HCT116 (cell line): ENCODE measurements at regions not wholly inside any gene's neighbourhood (a gene's known extent, or its start where the extent isn't known, plus 50 kb on each side); places are given as distances from the start of the nearest gene placed in this dataset.
"Not testable (repeated sequence)": the region's sequence is repeated elsewhere in the genome, so short reads cannot be mapped to it uniquely, and the experiment has no call there.

Experiments
- ATAC-seq: fragments of 200-7000 bp; cut with Tn5 transposase; 2 replicates; pipeline ENCODE4 v1.9.1; 2020; ENCODE audit warnings: mild to moderate bottlenecking, moderate library complexity
- BruUV-seq: library from RNA; stranded (reverse); fragments of 400-500 nt; replicated peaks from 2 replicates; lab custom pipeline; 2021; lab: Mats Ljungman, UMichigan
- CTCF ChIA-PET: fragments of 300-600 bp; sonication (Branson Sonifier 250); formaldehyde crosslinking; loops from one replicate; lab custom pipeline; 2021; ENCODE audit warnings: antibody characterized with exemption; lab: Charles Lee
- POLR2A ChIA-PET: fragments of 300-600, 350-600 bp; sonication (Branson Sonifier 250); formaldehyde crosslinking; loops from one replicate; lab custom pipeline; 2021; ENCODE audit warnings: antibody characterized with exemption; lab: Charles Lee
- RAD21 ChIA-PET, 2 experiments: fragments of 300-600 bp; sonication (Branson Sonifier 250); formaldehyde crosslinking; loops; one replicate each; lab custom pipeline; 2023; ENCODE audit warnings: low total read pairs in 2 of 2; ENCODE audit not compliant: uncharacterized antibody in 2 of 2, unreplicated experiment in 2 of 2, low non-redundant PET in 1 of 2; lab: Charles Lee
- DNase-seq: peaks from one replicate; pipeline ENCODE4 v3.0.0-alpha.2; 2010; ENCODE audit warnings: low read depth, low spot score
- H2AFZ ChIP-seq: fragments of 200-600 bp; shearing (Covaris generic), sonication (generic); 2 replicates; pipeline ENCODE4 v1.6.1; 2017; ENCODE audit warnings: low read depth, mixed run types, mixed read lengths, antibody characterized with exemption, low read length; ENCODE audit not compliant: poor library complexity, severe bottlenecking
- H3K27ac ChIP-seq: 2 replicates; pipeline ENCODE4 v1.5.1; 2012; ENCODE audit warnings: low read depth, low read length
- H3K27me3 ChIP-seq: fragments of 200-600 bp; sonication (generic); 2 replicates; pipeline ENCODE4 v1.6.1; 2016; ENCODE audit warnings: mixed run types, low read length, mixed read lengths; ENCODE audit not compliant: insufficient read depth
- H3K36me3 ChIP-seq, 2 experiments: fragments of 200-500 bp in 1 of 2; fragments of 200-600 bp in 1 of 2; sonication (Bioruptor generic) in 1 of 2; sonication (generic) in 1 of 2; 2 replicates each; pipeline versions ENCODE4 v1.5.1 to v1.6.1; 2014 to 2016; ENCODE audit warnings: low read length in 2 of 2, inconsistent platforms in 1 of 2, mixed read lengths in 1 of 2, mixed run types in 1 of 2; ENCODE audit not compliant: insufficient read depth in 2 of 2, control insufficient read depth in 1 of 2
- H3K4me1 ChIP-seq, 2 experiments: fragments of 200-600 bp in 1 of 2; sonication (generic) in 1 of 2; 2 replicates each; pipeline versions ENCODE4 v1.5.1 to v1.6.1; 2012 to 2017; ENCODE audit warnings: low read length in 2 of 2, inconsistent platforms in 1 of 2, mild to moderate bottlenecking in 1 of 2, mixed read lengths in 1 of 2, mixed run types in 1 of 2, moderate library complexity in 1 of 2; ENCODE audit not compliant: insufficient read depth in 2 of 2, control insufficient read depth in 1 of 2
- H3K4me2 ChIP-seq: fragments of 200-600 bp; sonication (generic); 2 replicates; pipeline ENCODE4 v1.6.1; 2017; ENCODE audit warnings: mixed run types, low read length, mixed read lengths
- H3K4me3 ChIP-seq, 2 experiments: fragments of 200-600 bp in 1 of 2; sonication (generic) in 1 of 2; replicated peaks in 1 of 2; 2 replicates each; pipeline ENCODE4 v1.5.1; 2011 to 2016; ENCODE audit warnings: low read length in 2 of 2, control low read depth in 1 of 2, low read depth in 1 of 2, mild to moderate bottlenecking in 1 of 2, mixed read lengths in 1 of 2, mixed run types in 1 of 2
- H3K79me2 ChIP-seq: fragments of 200-600 bp; sonication (generic); 2 replicates; pipeline ENCODE4 v1.6.1; 2017; ENCODE audit warnings: mild to moderate bottlenecking, mixed run types, low read length, moderate library complexity, mixed read lengths; ENCODE audit not compliant: insufficient read depth
- H3K9ac ChIP-seq: fragments of 200-600 bp; sonication (generic); 2 replicates; pipeline ENCODE4 v1.6.1; 2016; ENCODE audit warnings: low read length, mixed read lengths
- H3K9me2 ChIP-seq: fragments of 200-600 bp; sonication (generic), shearing (Covaris generic); 2 replicates; pipeline ENCODE4 v1.6.1; 2017; ENCODE audit warnings: mixed run types, mild to moderate bottlenecking, moderate library complexity; ENCODE audit not compliant: insufficient read depth
- H3K9me3 ChIP-seq, 2 experiments: fragments of 200-500 bp in 1 of 2; fragments of 200-600 bp in 1 of 2; sonication (Bioruptor generic) in 1 of 2; sonication (generic) in 1 of 2; 2 replicates each; pipeline ENCODE4 v1.6.1; 2014 to 2017; ENCODE audit warnings: low read length in 2 of 2, mixed read lengths in 2 of 2, inconsistent platforms in 1 of 2, low read depth in 1 of 2, mild to moderate bottlenecking in 1 of 2, mixed run types in 1 of 2, moderate library complexity in 1 of 2; ENCODE audit not compliant: control insufficient read depth in 1 of 2, insufficient read depth in 1 of 2
- H4K20me1 ChIP-seq: fragments of 200-600 bp; sonication (generic), shearing (Covaris generic); 2 replicates; pipeline ENCODE4 v1.6.1; 2017; ENCODE audit warnings: mixed run types, mild to moderate bottlenecking, moderate library complexity; ENCODE audit not compliant: insufficient read depth
- FOSL1 ChIP-seq: IDR thresholded peaks from 2 replicates; pipeline ENCODE4 v1.6.1; 2012; ENCODE audit warnings: low read depth
- JUND ChIP-seq: IDR thresholded peaks from 2 replicates; pipeline ENCODE4 v1.6.1; 2012
- intact Hi-C: fragments of 100-400 bp; cut with micrococcal nuclease; formaldehyde crosslinking; loops from 2 replicates; pipeline ENCODE4 v1.10.0; 2022

DNA sequence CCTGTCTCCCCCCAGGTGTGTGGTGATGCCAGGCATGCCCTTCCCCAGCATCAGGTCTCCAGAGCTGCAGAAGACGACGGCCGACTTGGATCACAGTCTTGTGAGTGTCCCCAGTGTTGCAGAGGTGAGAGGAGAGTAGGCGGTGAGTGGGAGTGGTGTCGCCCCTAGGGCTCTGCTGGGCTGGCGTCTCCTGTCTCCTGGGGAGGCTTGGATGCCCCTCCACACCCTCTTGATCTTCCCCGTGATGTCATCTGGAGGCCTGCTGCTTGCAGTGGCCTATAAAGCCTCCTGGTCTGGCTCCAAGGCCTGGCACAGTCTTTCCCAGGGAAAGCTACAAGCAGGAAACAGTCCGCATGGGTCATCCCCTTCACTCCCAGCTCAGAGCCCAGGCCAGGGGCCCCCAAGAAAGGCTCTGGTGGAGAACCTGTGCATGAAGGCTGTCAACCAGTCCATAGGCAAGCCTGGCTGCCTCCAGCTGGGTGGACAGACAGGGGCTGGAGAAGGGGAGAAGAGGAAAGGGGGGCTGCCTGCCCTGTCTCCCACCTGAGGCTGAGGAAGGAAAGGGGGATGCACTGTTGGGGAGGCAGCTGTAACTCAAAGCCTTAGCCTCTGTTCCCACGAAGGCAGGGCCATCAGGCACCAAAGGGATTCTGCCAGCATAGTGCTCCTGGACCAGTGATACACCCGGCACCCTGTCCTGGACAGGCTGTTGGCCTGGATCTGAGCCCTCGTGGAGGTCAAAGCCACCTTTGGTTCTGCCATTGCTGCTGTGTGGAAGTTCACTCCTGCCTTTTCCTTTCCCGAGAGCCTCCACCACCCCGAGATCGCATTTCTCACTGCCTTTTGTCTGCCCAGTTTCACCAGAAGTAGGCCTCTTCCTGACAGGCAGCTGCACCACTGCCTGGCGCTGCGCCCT is 53.6 kb upstream of the IQSEC3 start:
- H3K4me3 ChIP-seq, H3K9me2 ChIP-seq, H3K4me2 ChIP-seq, DNase-seq, H3K27ac ChIP-seq, H3K27me3 ChIP-seq, H3K4me1 ChIP-seq, H3K36me3 ChIP-seq, RAD21 ChIA-PET, H2AFZ ChIP-seq, H3K9ac ChIP-seq, ATAC-seq, CTCF ChIA-PET, H3K9me3 ChIP-seq, H3K79me2 ChIP-seq, BruUV-seq, POLR2A ChIA-PET, H4K20me1 ChIP-seq, intact Hi-C loops: not testable (repeated sequence)

DNA sequence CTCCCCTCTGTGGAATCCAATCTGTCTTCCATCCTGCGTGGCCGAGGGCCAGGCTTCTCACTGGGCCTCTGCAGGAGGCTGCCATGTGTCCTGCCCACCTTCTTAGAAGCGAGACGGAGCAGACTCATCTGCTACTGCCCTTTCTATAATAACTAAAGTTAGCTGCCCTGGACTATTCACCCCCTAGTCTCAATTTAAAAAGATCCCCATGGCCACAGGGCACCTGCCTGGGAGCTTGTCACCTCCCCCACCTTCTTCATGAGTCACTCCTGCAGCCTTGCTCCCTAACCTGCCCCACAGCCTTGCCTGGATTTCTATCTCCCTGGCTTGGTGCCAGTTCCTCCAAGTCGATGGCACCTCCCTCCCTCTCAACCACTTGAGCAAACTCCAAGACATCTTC is 52.7 kb upstream of the IQSEC3 start:
- POLR2A ChIA-PET, H3K4me2 ChIP-seq, H3K4me1 ChIP-seq, H3K9me3 ChIP-seq, ATAC-seq, CTCF ChIA-PET, H3K9me2 ChIP-seq, H3K79me2 ChIP-seq, H3K9ac ChIP-seq, H3K27me3 ChIP-seq, H4K20me1 ChIP-seq, DNase-seq, H2AFZ ChIP-seq, H3K27ac ChIP-seq, BruUV-seq, RAD21 ChIA-PET, H3K4me3 ChIP-seq, H3K36me3 ChIP-seq, intact Hi-C loops: not testable (repeated sequence)
- peak; percentile 33; the same call in 1 of the 2 replicates for TF ChIP-seq JUND
- TF ChIP-seq FOSL1, result 0 out of 2 replicates have a peak, but pooled peaks have one; percentile 16

DNA sequence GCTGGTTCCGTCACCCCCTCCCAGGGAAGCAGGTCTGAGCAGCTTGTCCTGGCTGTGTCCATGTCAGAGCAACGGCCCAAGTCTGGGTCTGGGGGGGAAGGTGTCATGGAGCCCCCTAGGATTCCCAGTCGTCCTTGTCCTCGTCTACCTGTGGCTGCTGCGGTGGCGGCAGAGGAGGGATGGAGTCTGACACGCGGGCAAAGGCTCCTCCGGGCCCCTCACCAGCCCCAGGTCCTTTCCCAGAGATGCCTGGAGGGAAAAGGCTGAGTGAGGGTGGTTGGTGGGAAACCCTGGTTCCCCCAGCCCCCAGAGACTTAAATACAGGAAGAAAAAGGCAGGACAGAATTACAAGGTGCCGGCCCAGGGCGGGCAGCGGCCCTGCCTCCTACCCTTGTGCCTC is 51.9 kb upstream of the IQSEC3 start:
- H3K9me2 ChIP-seq, ATAC-seq, H3K27ac ChIP-seq, H3K9me3 ChIP-seq, H3K9ac ChIP-seq, RAD21 ChIA-PET, H4K20me1 ChIP-seq, intact Hi-C loops, H3K79me2 ChIP-seq, CTCF ChIA-PET, H2AFZ ChIP-seq, DNase-seq, BruUV-seq, H3K27me3 ChIP-seq, H3K4me3 ChIP-seq, H3K4me1 ChIP-seq, H3K4me2 ChIP-seq, H3K36me3 ChIP-seq, POLR2A ChIA-PET: not testable (repeated sequence)

DNA sequence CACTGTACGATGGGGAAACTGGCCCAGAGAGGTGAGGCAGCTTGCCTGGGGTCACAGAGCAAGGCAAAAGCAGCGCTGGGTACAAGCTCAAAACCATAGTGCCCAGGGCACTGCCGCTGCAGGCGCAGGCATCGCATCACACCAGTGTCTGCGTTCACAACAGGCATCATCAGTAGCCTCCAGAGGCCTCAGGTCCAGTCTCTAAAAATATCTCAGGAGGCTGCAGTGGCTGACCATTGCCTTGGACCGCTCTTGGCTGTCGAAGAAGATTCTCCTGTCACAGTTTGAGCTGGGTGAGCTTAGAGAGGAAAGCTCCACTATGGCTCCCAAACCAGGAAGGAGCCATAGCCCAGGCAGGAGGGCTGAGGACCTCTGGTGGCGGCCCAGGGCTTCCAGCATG is 51.2 kb upstream of the IQSEC3 start:
- H3K4me2 ChIP-seq, BruUV-seq, POLR2A ChIA-PET, intact Hi-C loops, H4K20me1 ChIP-seq, CTCF ChIA-PET, H3K9me2 ChIP-seq, H3K27ac ChIP-seq, H3K9me3 ChIP-seq, H3K9ac ChIP-seq, H3K79me2 ChIP-seq, RAD21 ChIA-PET, H3K36me3 ChIP-seq, DNase-seq, H2AFZ ChIP-seq, ATAC-seq, H3K4me3 ChIP-seq, H3K4me1 ChIP-seq, H3K27me3 ChIP-seq: not testable (repeated sequence)
